Mesenchymal stem cell (in vitro differentiated cells and primary cell): ENCODE measurements at regions not wholly inside any gene's neighbourhood (a gene's known extent, or its start where the extent isn't known, plus 50 kb on each side); places are given as distances from the start of the nearest gene placed in this dataset.

Experiments used
- DNase-seq: peaks from one replicate; pipeline ENCODE4 v3.0.0-alpha.2; 2013
- H2AFZ ChIP-seq: one replicate; pipeline ENCODE4 v1.6.1; 2013; ENCODE audit warnings: low read depth, mild to moderate bottlenecking, control low read depth, inconsistent platforms, low read length, moderate library complexity
- H2AK5ac ChIP-seq: 2 replicates; pipeline ENCODE4 v1.6.1; 2013; ENCODE audit warnings: low read length, moderate library complexity, mild to moderate bottlenecking, inconsistent platforms; ENCODE audit not compliant: severe bottlenecking
- H2BK120ac ChIP-seq: one replicate; pipeline ENCODE4 v1.6.1; 2013; ENCODE audit warnings: low read depth, mild to moderate bottlenecking, inconsistent platforms, low read length, moderate library complexity
- H2BK12ac ChIP-seq, 2 experiments: one replicate each; pipeline ENCODE4 v1.6.1; 2013; ENCODE audit warnings: inconsistent platforms in 2 of 2, low read length in 2 of 2, mild to moderate bottlenecking in 2 of 2, moderate library complexity in 2 of 2, control low read depth in 1 of 2
- H2BK15ac ChIP-seq: one replicate; pipeline ENCODE4 v1.6.1; 2013; ENCODE audit warnings: mild to moderate bottlenecking, low read depth, inconsistent platforms; ENCODE audit not compliant: poor library complexity, severe bottlenecking
- H2BK5ac ChIP-seq: 2 replicates; pipeline ENCODE4 v1.6.1; 2013; ENCODE audit warnings: low read depth, mild to moderate bottlenecking, low read length, control low read depth, inconsistent platforms; ENCODE audit not compliant: poor library complexity, severe bottlenecking
- H3K14ac ChIP-seq, 2 experiments: one replicate each; pipeline ENCODE4 v1.6.1; 2013; ENCODE audit warnings: inconsistent platforms in 2 of 2, low read length in 2 of 2, control low read depth in 1 of 2, mild to moderate bottlenecking in 1 of 2, moderate library complexity in 1 of 2
- H3K18ac ChIP-seq, 2 experiments: one replicate each; pipeline ENCODE4 v1.6.1; 2013; ENCODE audit warnings: inconsistent platforms in 2 of 2, low read length in 2 of 2, control low read depth in 1 of 2, low read depth in 1 of 2, mild to moderate bottlenecking in 1 of 2
- H3K23ac ChIP-seq, 2 experiments: one replicate each; pipeline ENCODE4 v1.6.1; 2013; ENCODE audit warnings: inconsistent platforms in 2 of 2, low read length in 2 of 2, mild to moderate bottlenecking in 2 of 2, moderate library complexity in 2 of 2, control low read depth in 1 of 2
- H3K27ac ChIP-seq: 2 replicates; pipeline ENCODE4 v1.5.1; 2013; ENCODE audit warnings: mild to moderate bottlenecking, moderate library complexity, low read length, control low read depth, inconsistent platforms; ENCODE audit not compliant: poor library complexity, severe bottlenecking
- H3K27me3 ChIP-seq, 2 experiments: 2 replicates each; pipeline versions ENCODE4 v1.6.1 to v1.7.0; 2013; ENCODE audit warnings: low read length in 2 of 2, mild to moderate bottlenecking in 2 of 2, moderate library complexity in 2 of 2, control low read depth in 1 of 2, inconsistent platforms in 1 of 2; ENCODE audit not compliant: control insufficient read depth in 1 of 2, insufficient read depth in 1 of 2
- H3K36me3 ChIP-seq, 2 experiments: 2 replicates each; pipeline versions ENCODE4 v1.6.1 to v1.7.0; 2013; ENCODE audit warnings: low read length in 2 of 2, control low read depth in 1 of 2, inconsistent platforms in 1 of 2, low read depth in 1 of 2, mild to moderate bottlenecking in 1 of 2; ENCODE audit not compliant: insufficient read depth in 2 of 2, control insufficient read depth in 1 of 2
- H3K4ac ChIP-seq, 2 experiments: one replicate each; pipeline ENCODE4 v1.6.1; 2013; ENCODE audit warnings: inconsistent platforms in 2 of 2, low read length in 2 of 2, mild to moderate bottlenecking in 2 of 2, moderate library complexity in 2 of 2, control low read depth in 1 of 2, low read depth in 1 of 2
- H3K4me1 ChIP-seq: 2 replicates; pipeline ENCODE4 v1.6.1; 2013; ENCODE audit warnings: low read depth, low read length, control low read depth; ENCODE audit not compliant: control insufficient read depth, insufficient read depth
- H3K4me2 ChIP-seq: 2 replicates; pipeline ENCODE4 v1.6.1; 2013; ENCODE audit warnings: low read length, mild to moderate bottlenecking, inconsistent platforms; ENCODE audit not compliant: poor library complexity, severe bottlenecking
- H3K4me3 ChIP-seq, 2 experiments: 2 replicates each; pipeline versions ENCODE4 v1.5.1 to v1.7.0; 2013; ENCODE audit warnings: low read length in 2 of 2, mild to moderate bottlenecking in 2 of 2, control low read depth in 1 of 2, low read depth in 1 of 2; ENCODE audit not compliant: insufficient read depth in 1 of 2
- H3K79me1 ChIP-seq: replicated peaks from 2 replicates; pipeline ENCODE4 v1.6.1; 2013; ENCODE audit warnings: mild to moderate bottlenecking, control low read depth, low read length, inconsistent platforms; ENCODE audit not compliant: poor library complexity, severe bottlenecking
- H3K9ac ChIP-seq: 2 replicates; pipeline ENCODE4 v1.7.0; 2013; ENCODE audit warnings: mild to moderate bottlenecking, low read length, moderate library complexity
- H3K9me3 ChIP-seq: 2 replicates; pipeline ENCODE4 v1.7.0; 2013; ENCODE audit warnings: mild to moderate bottlenecking, low read length; ENCODE audit not compliant: control insufficient read depth
- H4K8ac ChIP-seq: one replicate; pipeline ENCODE4 v1.6.1; 2013; ENCODE audit warnings: inconsistent platforms, mild to moderate bottlenecking, low read length, moderate library complexity
- H4K91ac ChIP-seq: one replicate; pipeline ENCODE4 v1.6.1; 2013; ENCODE audit warnings: mild to moderate bottlenecking, low read length, inconsistent platforms
- WGBS: methylation state at CpG from one replicate; pipeline ENCODE4 v1.1.7; 2013; ENCODE audit warnings: mixed read lengths; 5-methylcytosine and 5-hydroxymethylcytosine counted together

- WGBS = 90% methylated on average over 5 of the region's 6 CpGs
Measured at GRCh38 chr13:51518827-51519226, 65.4 kb upstream of the WDFY2 start.

GRCh38 chr13:51519771-51520216 lies 64.5 kb upstream of the WDFY2 start:
- H2AFZ ChIP-seq = no peak overlapping the region
- H4K8ac ChIP-seq = no peak overlapping the region
- no peak overlapping the region for H3K14ac ChIP-seq
- H3K4me3 ChIP-seq = no peak overlapping the region
- H2BK120ac ChIP-seq = no peak overlapping the region
- H2AK5ac ChIP-seq = no peak overlapping the region
- no peak overlapping the region for H2BK15ac ChIP-seq
- H3K79me1 ChIP-seq = no peaks in the 10 kb centered on the region
- no peak overlapping the region for H3K23ac ChIP-seq
- H3K4me2 ChIP-seq = no peak overlapping the region
- H3K4ac ChIP-seq = no peak overlapping the region
- H3K9me3 ChIP-seq = no peaks in the 10 kb centered on the region
- peak overlapping the region; percentile 53 for H3K27ac ChIP-seq
- no peak for DNase-seq
- peaks cover 7% of the 10 kb centered on the region for H3K4me1 ChIP-seq
- no peaks in the 10 kb centered on the region for H3K27me3 ChIP-seq
- H3K36me3 ChIP-seq = no peaks in the 10 kb centered on the region
- no peak overlapping the region for H2BK12ac ChIP-seq
- no CpG with 5 or more reads among the region's 3 CpGs for WGBS
- H4K91ac ChIP-seq = no peak overlapping the region
- H3K18ac ChIP-seq = no peak overlapping the region
- H3K9ac ChIP-seq = no peak overlapping the region
- no peak overlapping the region for H2BK5ac ChIP-seq

More at GRCh38 chr13:51518827-51519226, 65.4 kb upstream of the WDFY2 start:
- Histone ChIP-seq H3K4me3 (no peak overlapping the region), H3K27me3 (no peaks in the 10 kb centered on the region), H3K23ac (no peak overlapping the region), H3K9ac (no peak overlapping the region), H2AFZ (no peak overlapping the region), H2BK12ac (no peak overlapping the region), H3K9me3 (no peaks in the 10 kb centered on the region), H2BK15ac (no peak overlapping the region), H3K4ac (no peak overlapping the region), H3K4me1 (peaks cover 7% of the 10 kb centered on the region), H2BK120ac (no peak overlapping the region), H3K18ac (no peak overlapping the region), H4K8ac (no peak overlapping the region), H3K27ac (no peak overlapping the region), H3K36me3 (no peaks in the 10 kb centered on the region), H2AK5ac (no peak overlapping the region), H4K91ac (no peak overlapping the region), H3K14ac (no peak overlapping the region), H3K79me1 (no peaks in the 10 kb centered on the region), H3K4me2 (no peak overlapping the region), H2BK5ac (no peak overlapping the region)
- no peak for DNase-seq

- Histone ChIP-seq H4K91ac (no peak overlapping the region), H2AFZ (no peak overlapping the region), H3K9me3 (no peaks in the 10 kb centered on the region), H3K4ac (no peak overlapping the region), H4K8ac (no peak overlapping the region), H3K27ac (no peak overlapping the region), H3K36me3 (no peaks in the 10 kb centered on the region), H3K9ac (no peak overlapping the region), H2AK5ac (no peak overlapping the region), H3K18ac (no peak overlapping the region), H3K27me3 (no peaks in the 10 kb centered on the region), H3K14ac (peak overlapping the region in 1 of 2 experiments; percentile 55), H3K79me1 (no peaks in the 10 kb centered on the region), H3K4me3 (no peak overlapping the region), H2BK120ac (no peak overlapping the region), H3K4me2 (no peak overlapping the region), H2BK15ac (no peak overlapping the region), H3K4me1 (peaks cover 7% of the 10 kb centered on the region), H2BK12ac (no peak overlapping the region), H2BK5ac (no peak overlapping the region), H3K23ac (no peak overlapping the region)
- peak; percentile 37 for DNase-seq
- WGBS = 83% methylated on average over 4 of the region's 4 CpGs
Measured at GRCh38 chr13:51520524-51520923, 63.7 kb upstream of the WDFY2 start.

GRCh38 chr13:51523082-51523518 lies 61.2 kb upstream of the WDFY2 start:
- Histone ChIP-seq H3K27ac (no peak overlapping the region), H3K14ac (no peak overlapping the region), H2AK5ac (no peak overlapping the region), H3K23ac (no peak overlapping the region), H3K9ac (peak overlapping the region; percentile 10), H3K36me3 (no peaks in the 10 kb centered on the region), H3K4me1 (peaks cover 7% of the 10 kb centered on the region), H3K4me3 (no peak overlapping the region), H3K27me3 (no peaks in the 10 kb centered on the region), H2BK120ac (no peak overlapping the region), H3K18ac (no peak overlapping the region), H3K79me1 (no peaks in the 10 kb centered on the region), H4K8ac (peak overlapping the region; percentile 76), H2BK12ac (peak overlapping the region in 1 of 2 experiments; percentile 87), H2AFZ (no peak overlapping the region), H2BK15ac (no peak overlapping the region), H3K4ac (no peak overlapping the region), H3K4me2 (no peak overlapping the region), H3K9me3 (no peaks in the 10 kb centered on the region), H2BK5ac (no peak overlapping the region), H4K91ac (no peak overlapping the region)
- DNase-seq = peak; percentile 38
- WGBS = 18% methylated on average over 2 of the region's 4 CpGs
